ENCODE measurements at regions not wholly inside any gene's neighbourhood (a gene's known extent, or its start where the extent isn't known, plus 50 kb on each side); places are given as distances from the start of the nearest gene placed in this dataset.
"Not testable (repeated sequence)": the region's sequence is repeated elsewhere in the genome, so short reads cannot be mapped to it uniquely, and the experiment has no call there.

- no peak for DNase-seq
Measured at GRCh38 chr1:242811092-242811840, 286.8 kb upstream of the PLD5 start.

GRCh38 chr1:242806324-242806723, 281.8 kb upstream of the PLD5 start:
- DNase-seq: no peak

- not testable (repeated sequence) for DNase-seq
Measured at GRCh38 chr1:242805360-242805759, 280.9 kb upstream of the PLD5 start.

- DNase-seq: no peak
Measured at GRCh38 chr1:242802973-242803372, 278.5 kb upstream of the PLD5 start.

- DNase-seq: no peak
Measured at GRCh38 chr1:242800521-242800920, 276.0 kb upstream of the PLD5 start.

- no peak for DNase-seq
Measured at GRCh38 chr1:242797856-242798255, 273.4 kb upstream of the PLD5 start.

GRCh38 chr1:242788771-242789170, 264.3 kb upstream of the PLD5 start:
- DNase-seq: no peak

GRCh38 chr1:242787968-242788367, 263.5 kb upstream of the PLD5 start:
- DNase-seq: no peak

GRCh38 chr1:242784807-242785206, 260.3 kb upstream of the PLD5 start:
- DNase-seq: no peak

GRCh38 chr1:242784084-242784483, 259.6 kb upstream of the PLD5 start:
- DNase-seq: peak in 2 of 3 experiments; percentile 17 to 40

- DNase-seq: no peak
Measured at GRCh38 chr1:242774256-242774655, 249.8 kb upstream of the PLD5 start.

GRCh38 chr1:242770366-242770765, 245.9 kb upstream of the PLD5 start:
- no peak for DNase-seq

- DNase-seq: no peak
Measured at GRCh38 chr1:242764161-242764560, 239.7 kb upstream of the PLD5 start.

- DNase-seq: no peak
Measured at GRCh38 chr1:242761556-242761955, 237.1 kb upstream of the PLD5 start.

GRCh38 chr1:242754926-242755325, 230.4 kb upstream of the PLD5 start:
- DNase-seq: no peak

- no peak for DNase-seq
Measured at GRCh38 chr1:242754125-242754524, 229.6 kb upstream of the PLD5 start.

- no peak for DNase-seq
Measured at GRCh38 chr1:242747233-242747632, 222.7 kb upstream of the PLD5 start.

- DNase-seq: no peak
Measured at GRCh38 chr1:242745079-242745478, 220.6 kb upstream of the PLD5 start.

GRCh38 chr1:242743983-242744780, 219.7 kb upstream of the PLD5 start:
- no peak for DNase-seq

- no peak for DNase-seq
Measured at GRCh38 chr1:242738702-242739645, 214.5 kb upstream of the PLD5 start.

- no peak for DNase-seq
Measured at GRCh38 chr1:242736611-242737010, 212.1 kb upstream of the PLD5 start.

GRCh38 chr1:242735323-242735722, 210.8 kb upstream of the PLD5 start:
- no peak for DNase-seq

- no peak for DNase-seq
Measured at GRCh38 chr1:242731446-242731845, 206.9 kb upstream of the PLD5 start.
